Activated CD4-positive, alpha-beta T cell treated with anti-CD3 and anti-CD28 coated beads, Interleukin-2, amount 50 U/mL, for 4 hours (primary cell): ENCODE measurements at regions not wholly inside any gene's neighbourhood (a gene's known extent, or its start where the extent isn't known, plus 50 kb on each side); places are given as distances from the start of the nearest gene placed in this dataset.
"Not testable (repeated sequence)": the region's sequence is repeated elsewhere in the genome, so short reads cannot be mapped to it uniquely, and the experiment has no call there.

Experiments used
- DNase-seq, 2 experiments: peaks; one replicate each; pipeline ENCODE4 v3.0.0-alpha.2; 2020

GRCh38 chr1:235059221-235059620 lies 69.4 kb downstream of the TOMM20 start:
- no peak for DNase-seq

GRCh38 chr1:235058695-235059094 lies 69.9 kb downstream of the TOMM20 start:
- DNase-seq = no peak

- no peak for DNase-seq
These were observed 71.0 kb downstream of the TOMM20 start for GRCh38 chr1:235057385-235058306.

GRCh38 chr1:235056937-235057336 lies 71.7 kb downstream of the TOMM20 start:
- DNase-seq = peak in 1 of 2 experiments; percentile 14

GRCh38 chr1:235054936-235055335 lies 73.7 kb downstream of the TOMM20 start:
- no peak for DNase-seq

- no peak for DNase-seq
These were observed 74.2 kb downstream of the TOMM20 start for GRCh38 chr1:235054466-235054865.

- no peak for DNase-seq
These were observed 76.3 kb downstream of the TOMM20 start for GRCh38 chr1:235052067-235053008.

GRCh38 chr1:235051521-235051920 lies 77.1 kb downstream of the TOMM20 start:
- no peak for DNase-seq

GRCh38 chr1:235050911-235051360 lies 77.7 kb downstream of the TOMM20 start:
- no peak for DNase-seq

GRCh38 chr1:235049716-235050378 lies 78.8 kb downstream of the TOMM20 start:
- DNase-seq = not testable (repeated sequence)

- no peak for DNase-seq
These were observed 79.4 kb downstream of the TOMM20 start for GRCh38 chr1:235049217-235049616.

GRCh38 chr1:235047331-235047871 lies 81.2 kb downstream of the TOMM20 start:
- DNase-seq = no peak

GRCh38 chr1:235045921-235046601 lies 82.6 kb downstream of the TOMM20 start:
- no peak for DNase-seq

- no peak for DNase-seq
These were observed 83.5 kb downstream of the TOMM20 start for GRCh38 chr1:235045034-235045690.

GRCh38 chr1:235043234-235043633 lies 85.4 kb downstream of the TOMM20 start:
- DNase-seq = no peak

GRCh38 chr1:235038701-235039100 lies 89.9 kb downstream of the TOMM20 start:
- DNase-seq = no peak

- DNase-seq = no peak
These were observed 92.7 kb downstream of the TOMM20 start for GRCh38 chr1:235035928-235036327.

GRCh38 chr1:235030919-235031596 lies 97.6 kb downstream of the TOMM20 start:
- DNase-seq = no peak

- no peak for DNase-seq
These were observed 100.8 kb downstream of the TOMM20 start for GRCh38 chr1:235027862-235028250.

GRCh38 chr1:235027076-235027861 lies 101.4 kb downstream of the TOMM20 start:
- DNase-seq = no peak
